Prostate gland (tissue), 2 donors: ENCODE measurements at regions not wholly inside any gene's neighbourhood (a gene's known extent, or its start where the extent isn't known, plus 50 kb on each side); places are given as distances from the start of the nearest gene placed in this dataset.

ENCODE experiments used
- POLR2A ChIP-seq: fragments of 450-650 bp; IDR thresholded peaks from one replicate; pipeline ENCODE4 v1.6.1; 2016; ENCODE audit warnings: antibody characterized with exemption, mild to moderate bottlenecking
- POLR2AphosphoS5 ChIP-seq: sonication (generic); formaldehyde crosslinking; IDR thresholded peaks from one replicate; pipeline ENCODE4 v1.6.1; 2017; ENCODE audit warnings: antibody characterized with exemption
- TF ChIP-seq, protein P1 (sequence below), 4 experiments: fragments of 200-600 bp in 2 of 4; fragments of 450-650 bp in 2 of 4; sonication (generic) in 2 of 4; IDR thresholded peaks; 1 replicate in 3 of 4; 2 replicates in 1 of 4; pipeline ENCODE4 v1.5.1; 2016 to 2019; ENCODE audit warnings: antibody characterized with exemption in 4 of 4, mild to moderate bottlenecking in 2 of 4, moderate library complexity in 2 of 4

DNA sequence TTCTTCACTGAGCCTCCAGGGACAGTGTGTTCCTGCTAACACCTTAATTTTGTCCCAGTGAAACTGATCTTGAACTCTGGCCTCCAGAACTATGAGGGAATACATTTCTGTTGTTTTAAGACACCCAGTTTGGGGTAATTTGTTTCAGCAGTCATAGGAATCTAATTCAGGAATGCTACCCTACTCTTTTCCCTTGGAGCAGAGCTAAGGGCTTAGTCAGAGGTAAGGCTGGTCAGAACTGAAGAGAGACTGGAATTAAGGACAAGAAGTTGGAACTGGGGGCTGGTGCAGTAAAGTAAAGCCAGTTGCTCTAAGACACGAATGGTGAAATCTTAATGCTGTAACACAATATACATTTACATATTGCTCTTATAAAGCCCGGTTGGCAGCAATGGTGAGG, 809.7 kb downstream of the MAFB start:
- TF ChIP-seq, protein P1, sequence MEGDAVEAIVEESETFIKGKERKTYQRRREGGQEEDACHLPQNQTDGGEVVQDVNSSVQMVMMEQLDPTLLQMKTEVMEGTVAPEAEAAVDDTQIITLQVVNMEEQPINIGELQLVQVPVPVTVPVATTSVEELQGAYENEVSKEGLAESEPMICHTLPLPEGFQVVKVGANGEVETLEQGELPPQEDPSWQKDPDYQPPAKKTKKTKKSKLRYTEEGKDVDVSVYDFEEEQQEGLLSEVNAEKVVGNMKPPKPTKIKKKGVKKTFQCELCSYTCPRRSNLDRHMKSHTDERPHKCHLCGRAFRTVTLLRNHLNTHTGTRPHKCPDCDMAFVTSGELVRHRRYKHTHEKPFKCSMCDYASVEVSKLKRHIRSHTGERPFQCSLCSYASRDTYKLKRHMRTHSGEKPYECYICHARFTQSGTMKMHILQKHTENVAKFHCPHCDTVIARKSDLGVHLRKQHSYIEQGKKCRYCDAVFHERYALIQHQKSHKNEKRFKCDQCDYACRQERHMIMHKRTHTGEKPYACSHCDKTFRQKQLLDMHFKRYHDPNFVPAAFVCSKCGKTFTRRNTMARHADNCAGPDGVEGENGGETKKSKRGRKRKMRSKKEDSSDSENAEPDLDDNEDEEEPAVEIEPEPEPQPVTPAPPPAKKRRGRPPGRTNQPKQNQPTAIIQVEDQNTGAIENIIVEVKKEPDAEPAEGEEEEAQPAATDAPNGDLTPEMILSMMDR (IDR thresholded peaks at IDR 0.05): no peak
- TF ChIP-seq POLR2AphosphoS5: no peak
- no peak for TF ChIP-seq POLR2A
